ENCODE measurements at regions not wholly inside any gene's neighbourhood (a gene's known extent, or its start where the extent isn't known, plus 50 kb on each side); places are given as distances from the start of the nearest gene placed in this dataset.
"Not testable (repeated sequence)": the region's sequence is repeated elsewhere in the genome, so short reads cannot be mapped to it uniquely, and the experiment has no call there.

GRCh38 chr4:107419536-107419935, 300.5 kb downstream of the PAPSS1 start:
- not testable (repeated sequence) for H3K27me3 Mint-ChIP-seq (ENCODE audit: insufficient read depth, low read depth, poor library complexity); H3K36me3 Mint-ChIP-seq (ENCODE audit: low read depth); H3K9me3 Mint-ChIP-seq; H3K4me2 ChIP-seq; ATAC-seq; H3K27ac ChIP-seq (ENCODE audit: low read depth); H3K36me3 ChIP-seq (ENCODE audit: insufficient read depth); H3K9me2 ChIP-seq (ENCODE audit: insufficient read depth); H3K27ac Mint-ChIP-seq; H3F3A ChIP-seq (replicated peaks; ENCODE audit: low read depth); DNase-seq (ENCODE audit: low spot score); H3K79me2 ChIP-seq (replicated peaks; ENCODE audit: insufficient read depth); H4K20me1 ChIP-seq (replicated peaks; ENCODE audit: insufficient read depth); H3K4me3 ChIP-seq; H2AFZ ChIP-seq; H3K27me3 ChIP-seq (ENCODE audit: insufficient read depth); H3K4me3 Mint-ChIP-seq
- H3K4me1 ChIP-seq (ENCODE audit: insufficient read depth): peaks cover 16% of the 10 kb centered on the region
- H3K4me1 Mint-ChIP-seq: peaks cover 14% of the 10 kb centered on the region; the same call in 2 of the 3 replicates

GRCh38 chr4:107419052-107419451, 301.0 kb downstream of the PAPSS1 start:
- H3K4me3 ChIP-seq: no peak overlapping the region
- no peak overlapping the region for H3K27ac ChIP-seq (ENCODE audit: low read depth)
- H3K27ac Mint-ChIP-seq: no peak overlapping the region

GRCh38 chr4:107415490-107415889, 304.5 kb downstream of the PAPSS1 start:
- peaks cover 33% of the 10 kb centered on the region for H3K9me3 Mint-ChIP-seq
- not testable (repeated sequence) for H3K36me3 ChIP-seq (ENCODE audit: insufficient read depth); ATAC-seq; H3K27ac Mint-ChIP-seq; DNase-seq (ENCODE audit: low spot score); H3K27me3 Mint-ChIP-seq (ENCODE audit: insufficient read depth, low read depth, poor library complexity); H3K79me2 ChIP-seq (replicated peaks; ENCODE audit: insufficient read depth); H3K27ac ChIP-seq (ENCODE audit: low read depth); H2AFZ ChIP-seq; H3K9me2 ChIP-seq (ENCODE audit: insufficient read depth); H3K4me3 Mint-ChIP-seq; H3K4me3 ChIP-seq; H3K27me3 ChIP-seq (ENCODE audit: insufficient read depth); H3F3A ChIP-seq (replicated peaks; ENCODE audit: low read depth); H3K4me1 ChIP-seq (ENCODE audit: insufficient read depth); H4K20me1 ChIP-seq (replicated peaks; ENCODE audit: insufficient read depth)
- H3K36me3 Mint-ChIP-seq (ENCODE audit: low read depth): peaks cover 24% of the 10 kb centered on the region; the same call in 2 of the 3 replicates
- peak overlapping the region; percentile 56; the same call in 1 of the 2 replicates for H3K4me2 ChIP-seq
- H3K4me1 Mint-ChIP-seq: peaks cover 11% of the 10 kb centered on the region; the same call in 2 of the 3 replicates

More at GRCh38 chr4:107419052-107419451, 301.0 kb downstream of the PAPSS1 start:
- ATAC-seq (no peak), DNase-seq (ENCODE audit: low spot score) (no peak)
- TF ChIP-seq JUNB (IDR thresholded peaks at IDR 0.05; ENCODE audit: unreplicated experiment): no peak
- TF ChIP-seq POLR2AphosphoS5 (IDR thresholded peaks at IDR 0.05; ENCODE audit: low read depth): no peak
- peaks cover 4% of the 10 kb centered on the region; the same call in 2 of the 3 replicates for H3K36me3 Mint-ChIP-seq (ENCODE audit: low read depth)
- H3K27me3 Mint-ChIP-seq (ENCODE audit: insufficient read depth, low read depth, poor library complexity): peaks cover 1% of the 10 kb centered on the region
- H3K27me3 ChIP-seq (ENCODE audit: insufficient read depth): no peaks in the 10 kb centered on the region
- peaks cover 16% of the 10 kb centered on the region for H3K4me1 ChIP-seq (ENCODE audit: insufficient read depth)
- no peak overlapping the region for H2AFZ ChIP-seq
- peaks cover 11% of the 10 kb centered on the region; the same call in 2 of the 3 replicates for H3K9me3 Mint-ChIP-seq
- H3K79me2 ChIP-seq (replicated peaks; ENCODE audit: insufficient read depth): no peaks in the 10 kb centered on the region
- no peaks in the 10 kb centered on the region for H3F3A ChIP-seq (replicated peaks; ENCODE audit: low read depth)
- H3K9me2 ChIP-seq (ENCODE audit: insufficient read depth): 0 out of 2 replicates have a peak, but pooled peaks cover 6% of the 10 kb centered on the region
- no peaks in the 10 kb centered on the region for H4K20me1 ChIP-seq (replicated peaks; ENCODE audit: insufficient read depth)
- H3K4me1 Mint-ChIP-seq: peaks cover 14% of the 10 kb centered on the region; the same call in 2 of the 3 replicates
- H3K36me3 ChIP-seq (ENCODE audit: insufficient read depth): no peaks in the 10 kb centered on the region
- H3K4me2 ChIP-seq: no peak overlapping the region
- no peak overlapping the region for H3K4me3 Mint-ChIP-seq

- H3K27me3 ChIP-seq (ENCODE audit: insufficient read depth); H3K4me3 ChIP-seq; H3F3A ChIP-seq (replicated peaks; ENCODE audit: low read depth); H3K4me3 Mint-ChIP-seq; H3K27me3 Mint-ChIP-seq (ENCODE audit: insufficient read depth, low read depth, poor library complexity); H3K36me3 ChIP-seq (ENCODE audit: insufficient read depth); H4K20me1 ChIP-seq (replicated peaks; ENCODE audit: insufficient read depth); H3K27ac ChIP-seq (ENCODE audit: low read depth); H3K79me2 ChIP-seq (replicated peaks; ENCODE audit: insufficient read depth); H3K9me2 ChIP-seq (ENCODE audit: insufficient read depth); H3K27ac Mint-ChIP-seq; H3K4me2 ChIP-seq; H3K4me1 ChIP-seq (ENCODE audit: insufficient read depth); H3K4me1 Mint-ChIP-seq; DNase-seq (ENCODE audit: low spot score); ATAC-seq; H2AFZ ChIP-seq: not testable (repeated sequence)
- Mint-ChIP-seq H3K9me3 (peaks cover 38% of the 10 kb centered on the region), H3K36me3 (ENCODE audit: low read depth) (peaks cover 27% of the 10 kb centered on the region; the same call in 2 of the 3 replicates)
These were observed 310.2 kb downstream of the PAPSS1 start for GRCh38 chr4:107409872-107410271.

Measured in GM23338 (cell line).